Hepatocyte (in vitro differentiated cells): ENCODE measurements at regions not wholly inside any gene's neighbourhood (a gene's known extent, or its start where the extent isn't known, plus 50 kb on each side); places are given as distances from the start of the nearest gene placed in this dataset.

ENCODE experiments used
- EZH2 ChIP-seq: fragments of 200-600 bp; sonication (generic); IDR thresholded peaks from 2 replicates; pipeline ENCODE4 v1.6.1; 2016; ENCODE audit warnings: antibody characterized with exemption, mild to moderate bottlenecking, borderline replicate concordance
- EZH2phosphoT487 ChIP-seq: fragments of 200-600 bp; sonication (generic); IDR thresholded peaks from one replicate; pipeline ENCODE4 v1.6.1; 2018; ENCODE audit warnings: antibody characterized with exemption, mild to moderate bottlenecking, low read depth, moderate library complexity; ENCODE audit not compliant: unreplicated experiment, severe bottlenecking
- TF ChIP-seq, protein P1 (sequence below): fragments of 200-600 bp; sonication (generic); IDR thresholded peaks from 2 replicates; pipeline ENCODE4 v1.5.1; 2016; ENCODE audit warnings: antibody characterized with exemption, mild to moderate bottlenecking; ENCODE audit not compliant: poor library complexity

GRCh38 chr4:106835919-106836318, 200.2 kb downstream of the DKK2 start:
- no peak for TF ChIP-seq EZH2
- TF ChIP-seq, protein P1, sequence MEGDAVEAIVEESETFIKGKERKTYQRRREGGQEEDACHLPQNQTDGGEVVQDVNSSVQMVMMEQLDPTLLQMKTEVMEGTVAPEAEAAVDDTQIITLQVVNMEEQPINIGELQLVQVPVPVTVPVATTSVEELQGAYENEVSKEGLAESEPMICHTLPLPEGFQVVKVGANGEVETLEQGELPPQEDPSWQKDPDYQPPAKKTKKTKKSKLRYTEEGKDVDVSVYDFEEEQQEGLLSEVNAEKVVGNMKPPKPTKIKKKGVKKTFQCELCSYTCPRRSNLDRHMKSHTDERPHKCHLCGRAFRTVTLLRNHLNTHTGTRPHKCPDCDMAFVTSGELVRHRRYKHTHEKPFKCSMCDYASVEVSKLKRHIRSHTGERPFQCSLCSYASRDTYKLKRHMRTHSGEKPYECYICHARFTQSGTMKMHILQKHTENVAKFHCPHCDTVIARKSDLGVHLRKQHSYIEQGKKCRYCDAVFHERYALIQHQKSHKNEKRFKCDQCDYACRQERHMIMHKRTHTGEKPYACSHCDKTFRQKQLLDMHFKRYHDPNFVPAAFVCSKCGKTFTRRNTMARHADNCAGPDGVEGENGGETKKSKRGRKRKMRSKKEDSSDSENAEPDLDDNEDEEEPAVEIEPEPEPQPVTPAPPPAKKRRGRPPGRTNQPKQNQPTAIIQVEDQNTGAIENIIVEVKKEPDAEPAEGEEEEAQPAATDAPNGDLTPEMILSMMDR = no peak
- TF ChIP-seq EZH2phosphoT487 = no peak
